ENCODE measurements at regions not wholly inside any gene's neighbourhood (a gene's known extent, or its start where the extent isn't known, plus 50 kb on each side); places are given as distances from the start of the nearest gene placed in this dataset.

DNA sequence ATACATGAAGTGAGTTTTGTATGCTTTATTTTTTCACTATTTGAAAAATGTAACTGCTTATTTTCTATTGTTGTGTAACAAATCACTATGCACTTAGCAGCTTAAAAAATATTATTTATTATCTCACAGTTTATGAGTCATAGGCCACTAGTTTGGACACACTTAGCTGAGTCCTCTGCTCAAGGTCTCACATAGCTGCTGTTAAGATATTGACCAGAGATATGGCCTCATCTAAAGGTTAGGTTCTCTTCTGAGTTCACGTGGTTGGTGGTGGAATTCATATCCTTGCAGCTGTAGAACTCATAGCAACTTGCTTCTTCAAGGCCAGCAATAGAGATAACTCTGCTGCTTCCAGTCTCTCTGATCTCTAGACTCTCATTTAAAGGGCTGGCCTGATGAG lies 534.4 kb downstream of the SPRY1 start:
- peak; percentile 26 for DNase-seq (ENCODE audit: low read depth)

DNA sequence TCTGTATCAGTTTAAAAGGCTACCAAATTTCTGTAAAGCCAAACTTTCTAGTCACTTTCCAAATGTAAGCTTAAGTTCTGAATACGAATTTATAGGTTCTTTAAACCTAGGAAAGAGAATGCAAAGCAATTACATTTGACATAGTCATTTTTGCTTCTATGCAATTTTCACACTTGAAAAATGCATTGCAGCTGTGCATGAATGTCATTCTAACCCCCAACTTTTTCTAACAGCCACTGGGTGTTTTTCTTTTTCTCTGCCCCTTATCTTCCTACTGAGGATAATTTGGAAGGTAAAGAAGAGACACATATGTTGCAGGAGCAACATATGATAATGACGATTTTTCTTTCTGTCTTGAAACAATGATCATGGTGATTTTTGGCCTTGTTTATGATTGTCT lies 537.5 kb downstream of the SPRY1 start:
- no peak for DNase-seq (ENCODE audit: low read depth)

DNA sequence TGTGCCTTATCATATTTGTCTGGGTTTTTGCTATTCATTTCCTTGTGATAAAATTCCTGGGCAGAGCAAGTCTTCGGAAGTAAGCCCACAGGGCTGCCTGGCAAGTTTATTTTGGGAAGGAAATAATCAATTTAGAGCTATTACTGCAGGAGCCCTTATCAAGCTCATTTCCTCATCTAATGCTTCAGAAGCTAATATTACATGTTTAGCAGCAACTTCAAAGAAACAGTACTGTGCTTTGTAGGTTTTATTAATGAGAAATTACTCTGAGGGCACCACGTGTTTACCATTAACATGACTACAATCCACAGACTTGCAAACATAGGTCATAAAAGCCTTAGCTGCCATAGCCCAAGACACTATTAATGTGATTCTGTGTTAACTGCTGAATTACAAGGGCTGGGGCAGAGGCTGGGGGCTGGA lies 540.0 kb downstream of the SPRY1 start:
- DNase-seq (ENCODE audit: low read depth) = no peak

DNA sequence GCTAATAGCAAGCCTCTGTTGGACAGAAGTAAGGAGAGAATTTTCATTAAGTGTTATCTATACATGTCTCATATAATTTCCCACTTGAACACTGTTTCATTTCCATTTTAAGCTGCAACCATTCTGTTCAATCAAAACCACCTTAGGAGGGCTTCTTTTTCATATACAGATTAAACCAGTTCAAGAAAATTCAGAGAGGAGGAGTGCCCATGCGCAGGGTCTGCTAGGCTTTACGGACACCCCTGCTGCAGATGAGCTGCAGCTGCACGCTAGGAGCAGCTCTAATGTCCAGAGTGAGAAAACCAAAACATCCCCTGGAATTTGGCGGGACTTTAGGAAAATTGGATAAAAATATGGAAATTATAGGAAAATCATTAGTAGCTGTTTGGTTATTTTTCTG lies 541.0 kb downstream of the SPRY1 start:
- DNase-seq (ENCODE audit: low read depth) = no peak

DNA sequence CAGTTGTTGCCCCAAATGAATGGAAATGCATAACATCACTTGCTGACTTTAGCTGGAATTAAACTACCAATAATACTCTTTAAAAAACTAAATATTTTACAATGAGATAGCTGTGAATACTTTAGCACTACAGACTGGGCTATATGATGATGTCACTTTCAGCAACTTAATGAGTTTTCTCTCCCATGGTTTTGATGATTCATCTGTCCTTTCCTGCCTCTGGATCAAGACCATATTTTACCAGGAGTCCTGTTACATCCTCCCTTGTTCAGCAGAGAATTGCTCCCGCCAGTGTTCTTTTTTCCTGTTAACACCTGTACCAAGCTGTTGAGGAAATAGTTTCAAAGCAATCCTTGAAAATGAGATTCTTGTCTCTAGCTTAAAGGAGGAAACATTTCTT lies 543.0 kb downstream of the SPRY1 start:
- peak; percentile 91 for DNase-seq (ENCODE audit: low read depth)

DNA sequence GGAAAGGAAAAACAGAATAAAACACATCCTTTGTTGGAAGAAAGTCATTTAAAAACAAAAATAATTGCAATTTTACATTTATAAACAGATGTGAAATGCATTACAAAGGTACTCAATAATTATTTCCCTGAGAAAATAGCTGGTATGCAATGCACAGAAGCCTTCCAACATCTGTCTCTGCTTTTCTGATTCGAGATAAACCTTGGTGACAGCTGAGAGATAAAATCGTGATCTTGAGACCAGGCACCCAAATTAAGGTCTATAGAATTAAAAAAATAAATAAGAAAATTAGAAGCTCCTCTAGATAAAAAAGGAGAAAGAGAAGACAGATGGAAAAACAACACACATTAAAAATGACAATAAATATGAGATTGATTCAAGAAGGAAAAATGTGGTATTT lies 544.0 kb downstream of the SPRY1 start:
- DNase-seq (ENCODE audit: low read depth) = no peak

DNA sequence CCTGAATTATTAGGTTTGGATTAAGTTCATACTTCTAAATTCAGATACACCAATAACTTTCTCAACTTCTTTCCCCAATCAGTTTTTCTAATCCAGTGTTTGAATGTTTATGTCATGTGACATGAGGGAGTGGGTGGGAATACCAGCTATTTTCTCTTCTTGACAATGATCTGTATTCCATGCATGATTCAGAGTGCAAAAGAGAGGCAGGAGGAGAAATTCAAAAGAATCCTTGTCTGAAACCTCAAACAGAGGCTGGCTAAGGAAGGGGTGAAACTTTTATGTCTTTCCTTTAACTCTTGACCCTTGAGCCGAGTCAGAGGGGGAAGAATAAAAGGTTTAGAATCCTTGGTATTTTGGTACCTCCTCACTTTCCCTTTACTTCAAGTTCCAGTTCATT lies 544.7 kb downstream of the SPRY1 start:
- peak; percentile 26 for DNase-seq (ENCODE audit: low read depth)

DNA sequence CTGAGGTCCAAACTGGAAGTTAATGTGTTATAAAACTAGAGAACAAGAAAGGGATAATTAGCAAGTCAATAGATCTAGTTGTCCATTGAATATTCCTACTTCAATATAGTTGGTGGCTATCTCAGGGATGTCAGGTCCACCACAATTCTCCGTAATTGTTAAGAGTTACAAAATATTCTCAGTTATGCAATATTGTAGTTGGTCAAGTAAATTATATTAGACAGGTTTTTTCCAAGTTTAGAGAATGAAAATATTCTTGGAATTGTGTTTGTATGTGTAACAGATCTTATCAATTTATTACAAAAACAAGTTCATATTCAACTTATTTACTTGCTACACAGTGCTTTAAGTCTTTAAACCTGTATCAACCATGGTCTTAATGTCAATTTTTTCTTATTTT lies 547.4 kb downstream of the SPRY1 start:
- DNase-seq (ENCODE audit: low read depth) = no peak

DNA sequence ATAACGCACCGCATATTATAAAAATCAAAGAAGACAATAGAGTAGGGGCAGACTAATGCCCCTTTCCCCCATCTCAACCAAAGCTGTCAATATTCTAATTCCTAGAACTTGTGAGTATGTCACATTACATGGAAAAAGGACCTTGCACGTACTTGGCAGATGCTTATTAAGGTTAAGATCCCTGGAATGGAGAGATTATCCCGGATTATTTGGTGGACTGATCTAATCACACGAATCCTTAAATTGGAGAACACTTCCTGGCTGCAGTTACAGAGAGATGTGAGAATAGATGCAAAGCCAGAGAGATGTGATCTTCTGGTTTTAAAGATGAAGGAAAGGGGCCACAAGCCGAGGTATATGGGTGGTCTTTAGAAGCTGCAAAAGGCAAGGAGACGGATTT lies 548.7 kb downstream of the SPRY1 start:
- no peak for DNase-seq (ENCODE audit: low read depth)

DNA sequence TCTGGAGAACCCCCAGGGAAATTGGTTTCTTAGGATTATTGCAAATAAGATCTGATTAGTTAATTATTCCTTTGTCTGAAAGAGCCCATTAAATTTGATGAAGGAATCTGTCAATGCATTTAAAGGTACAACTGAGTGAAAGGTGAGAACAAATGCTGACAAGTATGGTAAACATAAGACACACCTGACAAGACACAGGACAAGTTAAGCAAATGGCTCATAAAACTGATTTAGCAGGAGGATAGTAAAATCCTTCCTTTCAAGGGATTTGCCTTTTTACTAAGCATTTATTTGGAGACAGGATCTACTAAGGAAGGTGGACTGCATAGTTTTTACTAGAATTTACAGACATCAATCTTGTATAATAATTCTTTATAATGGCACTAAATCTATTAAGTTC lies 553.9 kb downstream of the SPRY1 start:
- no peak for DNase-seq (ENCODE audit: low read depth)

DNA sequence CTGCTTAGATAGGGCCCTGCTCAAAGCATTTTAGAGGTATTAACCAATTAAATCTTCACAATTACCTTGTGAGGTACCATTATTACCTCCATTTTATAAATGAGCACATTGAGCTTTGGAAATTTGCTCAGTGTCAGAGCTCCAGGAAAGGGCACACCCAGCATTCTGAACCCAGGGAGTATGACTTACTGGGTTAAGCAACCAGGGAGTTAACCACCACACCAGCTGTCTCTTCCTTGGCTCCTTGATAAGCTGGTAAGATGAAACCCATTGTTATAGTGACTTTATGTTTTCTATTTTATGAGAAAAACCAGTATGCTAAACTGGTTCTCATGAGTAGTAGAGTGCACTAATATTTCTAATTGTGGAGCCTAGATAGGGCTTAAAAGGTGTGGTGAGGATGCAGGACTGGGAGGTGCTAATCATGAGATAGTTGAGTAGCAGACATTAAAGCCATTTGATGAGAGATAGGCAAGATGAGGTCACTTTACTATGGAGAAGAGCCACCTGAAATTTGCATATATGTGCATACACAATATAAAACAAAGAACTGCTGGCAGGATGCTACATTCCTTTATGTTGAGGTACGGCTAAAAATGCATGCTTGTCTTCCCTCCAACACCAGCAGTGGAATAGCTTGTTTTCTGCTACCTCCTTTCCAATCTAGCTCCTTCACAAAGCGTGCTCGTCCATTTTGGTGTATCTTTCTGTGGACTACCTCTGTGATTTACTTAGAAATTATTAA lies 556.1 kb downstream of the SPRY1 start:
- DNase-seq (ENCODE audit: low read depth) = peak; percentile 92

DNA sequence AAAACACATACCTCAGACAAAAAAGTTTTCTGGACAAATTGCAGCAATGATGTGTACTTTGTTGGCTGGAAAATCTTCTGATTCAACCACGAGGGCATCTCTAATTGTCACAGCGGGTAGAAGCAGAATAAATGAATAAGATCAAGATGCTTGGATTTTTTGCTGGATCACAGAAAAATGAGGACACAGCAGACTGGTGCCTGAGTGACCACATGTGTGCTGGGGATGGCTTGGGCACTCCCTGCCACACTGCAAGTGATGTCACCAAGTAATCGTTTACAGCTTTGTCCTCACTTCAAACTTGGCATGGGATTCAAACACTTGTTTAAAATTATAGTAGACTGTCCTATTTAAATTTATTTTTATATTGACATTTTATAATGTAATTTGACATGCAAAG lies 557.0 kb downstream of the SPRY1 start:
- peak; percentile 37 for DNase-seq (ENCODE audit: low read depth)

DNA sequence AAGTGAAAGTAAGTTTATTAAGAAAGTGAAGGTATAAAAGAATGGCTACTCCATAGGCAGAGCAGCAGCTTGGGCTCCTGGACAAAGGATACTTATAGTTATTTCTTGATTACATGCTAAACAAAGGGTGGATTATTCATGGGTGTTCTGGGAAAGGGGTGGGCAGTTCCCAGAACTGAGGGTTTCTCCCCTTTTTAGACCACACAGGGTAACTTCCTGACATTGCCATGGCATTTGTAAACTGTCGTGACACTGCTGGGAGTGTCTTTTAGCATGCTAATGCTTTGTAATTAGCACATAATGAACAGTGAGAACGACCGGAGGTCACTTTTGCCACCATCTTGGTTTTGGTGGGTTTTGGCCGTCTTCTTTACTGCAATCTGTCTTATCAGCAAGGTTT lies 557.6 kb downstream of the SPRY1 start:
- DNase-seq (ENCODE audit: low read depth) = no peak

DNA sequence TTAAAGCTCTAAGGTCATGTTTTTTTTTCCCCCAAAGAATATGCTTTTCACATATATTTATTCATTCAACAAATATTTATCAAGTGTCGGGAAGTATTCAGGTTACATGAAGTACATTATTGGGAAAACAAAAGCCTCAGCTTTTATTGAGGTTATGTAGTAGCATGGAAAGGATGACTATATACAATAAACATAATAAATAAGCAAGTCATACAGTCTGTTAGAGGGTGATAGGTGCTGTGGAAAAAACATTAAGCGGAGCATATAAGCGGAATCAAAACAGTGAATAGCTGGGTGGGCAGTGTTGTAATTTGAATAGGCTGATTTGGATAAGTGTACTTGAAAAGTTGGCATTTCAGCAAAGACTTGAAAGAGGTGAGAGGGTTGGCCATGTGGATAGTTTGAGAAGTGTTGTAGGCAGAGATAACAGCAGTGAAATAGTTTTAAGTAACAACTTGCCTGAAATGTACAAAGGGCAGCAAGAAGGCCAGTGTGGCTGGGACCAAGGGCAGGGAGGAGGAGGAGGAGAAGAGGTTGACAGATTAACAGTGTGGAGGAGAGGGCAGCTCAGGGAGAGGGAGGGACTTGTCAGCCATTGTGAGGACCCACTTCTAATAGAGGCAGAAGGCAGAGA lies 558.7 kb downstream of the SPRY1 start:
- no peak for DNase-seq (ENCODE audit: low read depth)

DNA sequence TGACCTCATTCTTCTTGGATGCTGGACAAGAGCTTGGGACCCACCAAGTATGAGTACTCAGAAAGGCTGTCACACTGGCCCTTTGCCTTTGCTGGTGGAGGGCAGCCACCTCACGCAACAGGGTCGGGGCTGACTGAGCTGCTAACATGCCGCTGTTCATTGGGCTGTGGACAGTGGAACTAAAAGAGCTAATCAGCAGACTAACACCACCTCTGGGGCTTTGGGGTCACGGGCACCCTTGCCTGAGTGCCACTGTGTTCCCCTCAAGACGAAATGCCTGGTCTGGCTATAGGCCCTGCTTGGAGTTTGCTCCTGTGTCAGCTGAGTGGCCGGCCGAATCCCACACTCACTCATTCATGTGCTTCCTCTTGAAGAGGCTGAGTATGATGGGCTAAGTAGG lies 559.6 kb downstream of the SPRY1 start:
- DNase-seq (ENCODE audit: low read depth) = no peak

DNA sequence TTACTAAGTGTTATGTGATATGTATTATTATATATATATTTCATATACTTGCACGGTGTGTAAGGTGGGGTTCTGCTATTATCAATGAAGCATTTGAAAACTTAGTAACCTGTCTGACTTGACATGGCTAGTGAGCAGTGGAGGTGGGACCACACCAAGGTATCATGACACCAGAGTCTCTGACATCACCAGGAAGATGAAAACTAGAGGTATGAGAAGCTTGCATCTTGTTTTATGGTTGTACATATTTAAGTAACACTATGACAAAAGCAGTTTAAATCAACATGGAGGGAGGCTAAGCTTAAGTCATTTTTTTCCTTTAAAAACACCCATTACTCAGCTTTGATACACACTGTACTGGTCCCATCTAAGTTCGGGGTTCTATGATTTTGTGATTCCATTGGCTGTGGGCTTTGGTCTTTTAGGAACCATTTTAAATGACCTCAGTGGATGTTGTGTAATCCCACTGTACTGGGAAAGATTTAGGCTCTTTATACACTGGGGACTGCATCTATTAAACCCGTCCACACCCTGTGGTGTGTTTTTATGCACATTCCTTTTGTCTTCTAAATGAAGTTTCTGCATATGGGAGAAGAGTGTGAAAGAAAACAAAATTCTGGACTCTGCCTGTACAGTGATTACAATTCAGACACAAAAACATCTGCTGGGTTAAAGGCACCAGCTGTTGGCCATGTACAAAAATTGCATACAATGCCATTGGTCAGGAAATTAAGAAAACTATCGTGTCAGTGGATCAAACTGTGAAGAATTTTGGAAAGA lies 570.6 kb downstream of the SPRY1 start:
- DNase-seq (ENCODE audit: low read depth) = peak; percentile 67

DNA sequence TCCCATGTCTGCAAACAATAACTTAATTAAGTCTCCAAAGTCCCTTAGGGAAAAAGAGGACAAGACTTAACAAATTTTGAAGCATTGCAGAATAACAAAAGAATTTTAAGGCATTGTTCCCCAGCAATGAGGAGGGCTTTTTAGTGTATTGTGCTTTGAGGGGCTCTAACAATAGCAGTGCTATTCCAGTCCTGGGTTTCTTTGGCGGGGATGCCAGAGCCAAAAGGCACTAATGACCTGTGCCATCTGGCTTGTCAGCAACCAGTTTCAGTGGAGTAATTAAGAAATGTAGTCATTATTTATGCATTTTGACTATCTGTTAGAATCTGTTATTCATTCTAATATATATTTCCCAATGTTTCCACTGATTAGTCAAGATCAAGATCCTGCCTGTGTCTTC lies 575.4 kb downstream of the SPRY1 start:
- DNase-seq (ENCODE audit: low read depth) = no peak

DNA sequence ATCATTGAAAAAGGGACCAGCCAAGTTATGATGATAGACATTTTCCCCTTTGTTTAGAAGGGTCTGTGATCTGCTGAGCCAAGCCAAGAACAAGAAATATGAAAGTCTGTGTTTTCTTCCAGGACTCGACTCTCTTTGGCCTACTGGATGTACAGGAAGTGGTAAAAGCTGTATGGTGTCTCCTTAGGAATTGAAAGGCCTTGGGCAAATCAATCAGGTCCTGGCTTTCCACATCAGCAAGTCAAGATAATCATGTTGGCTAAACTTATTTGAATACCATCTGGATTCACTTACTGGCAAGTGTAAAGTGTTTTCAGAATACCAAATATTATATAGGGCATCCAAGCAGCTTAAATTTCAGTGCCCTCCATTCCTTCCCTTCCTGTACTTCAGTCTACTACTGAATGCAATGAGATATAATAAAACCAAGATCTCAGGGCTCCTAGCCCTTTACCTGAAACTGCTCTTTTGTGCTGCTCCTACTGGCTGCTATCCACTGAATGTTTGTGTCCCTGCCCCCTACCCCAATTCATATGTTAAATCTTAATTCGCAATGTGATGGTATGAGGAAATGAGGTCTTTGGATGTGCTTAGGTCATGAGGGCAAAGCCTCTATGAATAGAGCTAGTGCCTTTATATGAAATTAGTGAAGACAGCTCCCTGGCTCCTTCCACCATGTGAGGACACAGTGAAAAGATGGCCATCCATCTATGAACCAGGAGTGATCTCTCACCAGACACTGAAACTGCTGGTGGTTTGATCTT lies 578.0 kb downstream of the SPRY1 start:
- no peak for DNase-seq (ENCODE audit: low read depth)

DNA sequence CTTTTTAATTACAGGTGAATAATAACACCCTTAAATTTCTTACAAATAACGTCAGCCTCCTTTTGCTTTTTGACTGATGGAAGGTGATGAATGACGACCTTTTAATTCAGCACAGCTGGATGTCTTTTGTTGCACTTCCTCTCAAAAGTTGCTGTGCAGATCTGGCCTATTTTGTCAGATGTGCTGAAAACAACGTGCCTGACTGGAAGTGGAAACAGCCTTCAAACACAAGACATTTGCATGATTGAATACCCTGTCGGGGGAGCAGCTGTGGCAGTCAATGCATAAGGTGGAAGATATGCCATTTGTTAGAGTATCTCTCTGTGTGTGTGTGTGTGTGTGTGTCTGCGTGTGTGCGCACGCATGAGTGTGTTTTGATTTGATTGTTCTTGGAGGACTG lies 579.7 kb downstream of the SPRY1 start:
- peak; percentile 66 for DNase-seq (ENCODE audit: low read depth)

DNA sequence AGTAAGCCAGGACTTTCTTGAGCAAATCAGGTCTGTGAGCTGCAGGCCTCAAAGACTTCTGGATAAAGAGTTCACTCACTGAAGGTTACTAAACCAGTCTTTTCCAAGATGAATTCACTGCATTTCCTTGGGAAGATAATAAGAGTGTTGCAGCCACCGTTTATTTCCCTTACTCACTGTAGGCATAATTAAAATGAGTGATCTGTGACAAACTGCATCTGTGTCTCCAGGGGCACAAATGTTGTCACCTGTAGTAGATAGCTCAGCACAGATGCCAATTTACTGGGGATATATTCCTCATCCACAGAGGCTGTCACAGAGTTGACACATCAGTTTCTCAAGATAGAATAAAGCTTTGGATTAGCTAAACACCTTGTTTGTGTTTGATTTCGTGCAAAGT lies 580.2 kb downstream of the SPRY1 start:
- DNase-seq (ENCODE audit: low read depth) = no peak

DNA sequence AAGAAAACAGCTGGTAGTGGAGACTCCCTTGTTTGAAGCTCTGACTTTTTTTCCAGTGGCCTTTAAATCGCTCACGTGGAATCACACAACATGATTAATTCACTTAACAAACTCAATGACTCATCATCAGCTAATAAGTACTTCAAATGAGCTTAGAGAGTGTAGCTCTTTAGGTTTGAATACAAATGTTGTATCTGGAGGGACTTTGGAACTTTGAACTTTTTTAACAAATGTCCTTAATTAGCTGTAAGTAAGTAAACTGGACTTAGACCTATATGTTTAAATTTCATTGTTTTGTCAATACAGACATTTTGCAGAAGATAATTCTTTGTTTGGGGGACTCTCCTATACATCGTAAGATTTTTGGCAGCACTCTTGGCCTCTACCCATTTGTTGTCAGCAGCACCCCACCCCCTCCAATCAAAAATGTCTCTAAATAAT lies 581.1 kb downstream of the SPRY1 start:
- no peak for DNase-seq (ENCODE audit: low read depth)

DNA sequence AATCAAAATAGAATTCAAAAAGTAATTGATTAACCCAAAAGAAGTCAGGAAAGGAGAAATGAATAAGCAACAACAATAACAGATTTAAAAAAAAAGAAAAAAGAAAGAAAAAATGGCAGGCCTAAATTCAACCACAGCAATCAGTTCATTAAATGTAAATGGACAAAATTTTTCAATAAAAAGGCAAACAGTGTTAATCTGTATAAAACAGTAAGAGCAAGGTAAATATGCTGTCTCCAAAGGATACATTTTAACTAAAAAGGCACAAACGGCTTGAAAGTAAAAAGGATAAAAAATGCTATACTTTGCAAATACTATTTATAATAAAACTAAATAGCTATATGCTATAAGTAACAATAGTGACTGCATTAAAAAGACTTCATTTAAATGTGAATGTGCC lies 582.0 kb downstream of the SPRY1 start:
- no peak for DNase-seq (ENCODE audit: low read depth)
